Neutrophil (primary cell): ENCODE measurements at regions not wholly inside any gene's neighbourhood (a gene's known extent, or its start where the extent isn't known, plus 50 kb on each side); places are given as distances from the start of the nearest gene placed in this dataset.
A peak's percentile ranks its signal among the peaks of the same experiment; 100 is the strongest.

ENCODE experiments used
- H3K27ac ChIP-seq: fragments of 200-600 bp; sonication (generic); 2 replicates; pipeline ENCODE4 v1.5.1; 2016; ENCODE audit warnings: mild to moderate bottlenecking, moderate library complexity
- H3K27me3 ChIP-seq: fragments of 200-600 bp; sonication (generic); 2 replicates; pipeline ENCODE4 v1.6.0; 2016; ENCODE audit warnings: mild to moderate bottlenecking
- H3K36me3 ChIP-seq: fragments of 200-600 bp; sonication (generic); 2 replicates; pipeline ENCODE4 v1.5.1; 2017
- H3K4me1 ChIP-seq, 2 experiments: fragments of 200-600 bp in 1 of 2; sonication (generic) in 1 of 2; 1 replicate in 1 of 2; 2 replicates in 1 of 2; pipeline versions ENCODE4 v1.5.1 to v1.6.1; 2013 to 2016; ENCODE audit warnings: low read depth in 1 of 2, low read length in 1 of 2, mild to moderate bottlenecking in 1 of 2, moderate library complexity in 1 of 2; ENCODE audit not compliant: control insufficient read depth in 1 of 2, insufficient read depth in 1 of 2
- H3K4me3 ChIP-seq, 2 experiments: fragments of 200-600 bp in 1 of 2; sonication (generic) in 1 of 2; 1 replicate in 1 of 2; 2 replicates in 1 of 2; pipeline ENCODE4 v1.5.1; 2013 to 2016; ENCODE audit warnings: low read depth in 1 of 2, low read length in 1 of 2, mild to moderate bottlenecking in 1 of 2, moderate library complexity in 1 of 2
- H3K9me3 ChIP-seq: fragments of 200-600 bp; sonication (generic); 2 replicates; pipeline ENCODE4 v1.5.1; 2016
- CTCF ChIP-seq: fragments of 200-600 bp; sonication (generic); IDR thresholded peaks from 2 replicates; pipeline ENCODE4 v1.5.1; 2016; ENCODE audit warnings: antibody characterized with exemption

DNA sequence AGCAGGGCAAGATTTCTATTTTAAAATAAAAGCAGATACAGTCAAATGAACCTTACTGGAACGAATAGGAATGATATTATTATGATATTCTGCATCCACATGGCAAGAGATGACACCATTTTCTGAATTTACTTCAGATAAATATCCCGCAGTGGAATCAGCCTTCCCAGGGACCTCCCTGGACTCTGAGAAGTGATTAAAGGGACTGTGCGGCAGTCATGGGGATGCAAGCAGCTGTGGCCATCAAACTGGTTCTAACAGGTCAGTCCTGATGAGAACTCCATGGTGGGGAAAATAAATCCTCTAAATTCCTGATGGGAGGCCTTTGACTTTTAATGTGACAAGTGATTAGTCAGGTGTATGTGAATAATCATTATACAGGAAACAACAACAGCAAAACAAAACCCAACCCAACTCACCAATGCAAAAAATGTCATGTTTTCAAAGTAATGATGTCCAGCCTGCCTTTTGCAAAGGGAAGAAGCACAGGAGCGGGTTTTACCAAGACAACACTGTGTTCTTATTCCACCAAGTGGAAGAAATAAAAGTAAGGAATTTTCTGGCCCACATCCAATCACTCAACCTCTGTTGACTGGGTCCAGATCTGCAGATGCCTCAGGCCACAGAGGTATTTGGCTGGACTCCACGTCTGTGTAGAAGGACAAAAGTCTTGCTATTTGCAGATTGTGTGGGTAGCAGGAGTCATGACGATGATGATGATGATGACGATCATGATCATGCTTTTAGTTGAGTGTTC is 61.9 kb upstream of the CITED2 start:
- Histone ChIP-seq H3K27me3 (no peaks in the 10 kb centered on the region), H3K9me3 (no peaks in the 10 kb centered on the region), H3K4me3 (no peak overlapping the region), H3K36me3 (no peaks in the 10 kb centered on the region), H3K4me1 (peaks cover 9 to 18% of the 10 kb centered on the region in 2 experiments), H3K27ac (no peak overlapping the region)
- TF ChIP-seq CTCF = no peak

DNA sequence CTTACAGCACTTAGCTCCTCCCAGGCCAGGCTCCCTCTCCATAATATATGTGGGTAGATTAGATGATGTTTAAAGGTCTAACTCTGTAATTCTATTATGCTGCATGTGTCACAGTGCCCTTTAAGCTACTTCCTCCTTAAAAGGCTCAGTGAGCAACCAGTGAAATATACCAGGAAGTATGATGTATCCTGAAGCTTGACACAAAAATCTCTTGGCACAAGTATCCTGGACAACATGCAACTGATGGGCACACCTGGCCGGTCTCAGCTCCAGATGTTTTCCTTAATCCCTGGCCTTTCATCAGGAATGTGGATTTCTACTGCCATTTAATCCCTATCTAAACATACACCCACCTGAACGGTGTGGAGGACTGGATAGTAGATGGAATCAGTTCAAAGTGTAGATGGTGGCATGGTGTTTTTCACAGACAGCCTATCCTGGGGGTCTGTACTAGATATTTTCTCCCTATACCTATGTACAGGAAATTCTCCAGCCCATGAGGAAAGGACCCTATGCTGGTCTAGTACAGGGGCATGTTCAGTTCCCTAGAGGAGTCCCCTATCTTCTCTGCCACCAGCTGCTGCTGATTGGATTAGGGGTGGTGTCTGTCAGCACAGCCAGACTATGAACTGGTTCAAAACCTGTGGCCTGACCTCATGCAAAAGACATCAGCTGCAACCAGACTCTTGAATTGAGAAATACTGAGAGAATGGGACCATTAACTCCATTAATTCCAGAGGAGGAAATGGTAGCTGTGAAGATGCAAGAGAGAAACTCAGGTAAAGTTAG is 59.4 kb upstream of the CITED2 start:
- H3K36me3 ChIP-seq = no peaks in the 10 kb centered on the region
- no peaks in the 10 kb centered on the region for H3K9me3 ChIP-seq
- H3K4me3 ChIP-seq = no peak overlapping the region
- no peak overlapping the region for H3K27ac ChIP-seq
- no peak for TF ChIP-seq CTCF
- no peaks in the 10 kb centered on the region for H3K27me3 ChIP-seq
- H3K4me1 ChIP-seq = peaks cover 21% of the 10 kb centered on the region in 2 experiments

- Histone ChIP-seq H3K27me3 (no peaks in the 10 kb centered on the region), H3K9me3 (no peaks in the 10 kb centered on the region), H3K27ac (no peak overlapping the region), H3K4me1 (peaks cover 21% of the 10 kb centered on the region in 2 experiments), H3K36me3 (no peaks in the 10 kb centered on the region), H3K4me3 (no peak overlapping the region)
- no peak for TF ChIP-seq CTCF
These were observed 57.1 kb upstream of the CITED2 start for GRCh38 chr6:139431602-139431956.

DNA sequence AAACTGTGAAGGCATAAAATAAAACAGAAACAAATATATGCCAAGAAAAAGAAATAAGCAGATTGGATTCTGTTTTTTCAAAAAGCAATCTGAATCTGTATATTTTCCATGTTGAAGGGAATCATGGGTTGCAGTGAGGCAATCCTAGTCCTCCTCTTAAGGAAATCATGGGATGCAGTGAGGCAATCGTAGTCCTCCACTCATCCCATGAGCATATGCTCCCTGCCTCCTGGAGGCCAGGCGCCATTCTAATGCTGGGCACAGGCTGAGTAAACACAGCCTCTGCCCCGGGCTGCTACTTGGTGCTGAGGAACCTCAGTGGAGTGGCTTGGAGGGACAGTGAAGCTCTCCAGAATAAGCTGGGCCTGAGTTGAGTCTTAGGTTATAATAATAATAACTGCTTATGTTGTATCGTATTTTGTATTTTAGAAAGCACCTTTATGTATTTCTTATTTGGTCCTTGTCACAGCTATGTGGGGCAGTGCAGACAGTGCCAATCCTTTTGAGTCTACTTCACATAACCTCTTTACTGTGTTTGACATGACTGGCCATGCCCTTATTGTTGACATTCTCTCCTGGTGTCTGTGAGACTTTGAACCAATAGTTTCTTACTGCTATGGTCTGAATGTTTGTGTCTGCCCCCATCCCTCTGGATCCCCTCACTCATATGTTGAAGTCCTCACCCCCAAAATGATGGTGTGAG is 56.6 kb upstream of the CITED2 start:
- Histone ChIP-seq H3K4me1 (peaks cover 21% of the 10 kb centered on the region in 2 experiments), H3K27me3 (no peaks in the 10 kb centered on the region), H3K4me3 (no peak overlapping the region), H3K27ac (no peak overlapping the region), H3K9me3 (no peaks in the 10 kb centered on the region), H3K36me3 (no peaks in the 10 kb centered on the region)
- no peak for TF ChIP-seq CTCF

- Histone ChIP-seq H3K9me3 (no peaks in the 10 kb centered on the region), H3K4me3 (no peak overlapping the region), H3K4me1 (peaks cover 21% of the 10 kb centered on the region in 2 experiments), H3K27me3 (no peaks in the 10 kb centered on the region), H3K27ac (peak overlapping the region; percentile 45), H3K36me3 (no peaks in the 10 kb centered on the region)
- TF ChIP-seq CTCF = no peak
These were observed 55.2 kb upstream of the CITED2 start for GRCh38 chr6:139429580-139430145.
